Left hindlimb (tissue), 1 donor: ENCODE measurements at regions not wholly inside any gene's neighbourhood (a gene's known extent, or its start where the extent isn't known, plus 50 kb on each side); places are given as distances from the start of the nearest gene placed in this dataset.

Experiments
- DNase-seq: peaks from one replicate; pipeline ENCODE4 v3.0.0-alpha.2; 2018

GRCh38 chr7:116425647-116426209 is 73.8 kb upstream of the CAV2 start:
- DNase-seq: no peak

GRCh38 chr7:116426428-116427156 is 72.9 kb upstream of the CAV2 start:
- no peak for DNase-seq

DNA sequence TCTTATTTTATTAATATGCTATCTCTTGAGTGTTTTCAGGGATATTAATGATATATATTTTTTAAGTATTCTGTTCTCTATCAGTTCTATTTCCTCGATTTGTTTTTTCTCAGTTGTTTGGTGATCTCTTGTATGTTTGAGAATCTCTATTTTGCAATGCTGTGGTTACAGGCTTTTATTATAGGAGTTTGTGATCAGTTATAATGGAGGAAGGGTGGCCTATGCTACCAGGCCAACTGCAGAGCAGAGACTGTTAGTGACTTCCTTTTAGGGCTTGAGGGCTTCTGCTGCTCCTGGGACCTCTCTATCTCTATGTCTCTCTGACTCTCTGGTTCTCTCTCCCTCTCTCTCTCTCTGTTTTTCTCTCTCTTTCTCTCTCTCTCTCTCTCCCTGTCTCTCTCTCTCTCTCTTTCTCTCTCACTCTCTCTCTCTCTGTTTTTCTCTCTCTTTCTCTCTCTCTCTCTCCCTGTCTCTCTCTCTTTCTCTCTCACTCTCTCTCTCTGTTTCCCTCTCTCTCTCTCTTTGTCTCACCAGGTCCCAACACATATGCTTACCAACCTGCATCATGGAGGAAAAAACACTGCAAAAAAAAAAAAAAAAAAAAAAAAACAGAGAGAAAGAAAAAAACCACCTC is 69.4 kb upstream of the CAV2 start:
- no peak for DNase-seq

GRCh38 chr7:116431787-116432526 is 67.6 kb upstream of the CAV2 start:
- no peak for DNase-seq

DNA sequence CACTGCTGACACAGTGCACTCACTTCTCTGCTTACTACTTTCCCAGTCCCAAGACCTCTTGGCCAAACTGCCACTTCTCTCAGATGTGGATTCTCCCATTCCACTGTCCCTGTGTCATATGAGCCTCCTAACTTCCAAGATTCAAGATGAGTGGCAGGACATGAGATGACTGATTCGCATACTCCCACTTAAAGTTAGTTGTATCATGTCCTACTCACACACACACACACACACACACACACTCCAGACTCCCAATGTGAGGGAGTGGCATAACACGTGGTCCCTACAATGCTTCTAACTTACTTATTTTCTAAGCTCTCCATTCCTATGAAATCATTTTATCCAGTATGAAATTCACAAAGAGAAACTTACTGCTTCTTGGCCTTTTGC is 67.0 kb upstream of the CAV2 start:
- DNase-seq: no peak

- no peak for DNase-seq
These were observed 66.3 kb upstream of the CAV2 start for GRCh38 chr7:116433246-116433645.

- no peak for DNase-seq
These were observed 64.7 kb upstream of the CAV2 start for GRCh38 chr7:116434820-116435341.

GRCh38 chr7:116436305-116436826 is 63.2 kb upstream of the CAV2 start:
- no peak for DNase-seq

- DNase-seq: no peak
These were observed 61.3 kb upstream of the CAV2 start for GRCh38 chr7:116438267-116438666.

- no peak for DNase-seq
These were observed 60.5 kb upstream of the CAV2 start for GRCh38 chr7:116439005-116439404.

DNA sequence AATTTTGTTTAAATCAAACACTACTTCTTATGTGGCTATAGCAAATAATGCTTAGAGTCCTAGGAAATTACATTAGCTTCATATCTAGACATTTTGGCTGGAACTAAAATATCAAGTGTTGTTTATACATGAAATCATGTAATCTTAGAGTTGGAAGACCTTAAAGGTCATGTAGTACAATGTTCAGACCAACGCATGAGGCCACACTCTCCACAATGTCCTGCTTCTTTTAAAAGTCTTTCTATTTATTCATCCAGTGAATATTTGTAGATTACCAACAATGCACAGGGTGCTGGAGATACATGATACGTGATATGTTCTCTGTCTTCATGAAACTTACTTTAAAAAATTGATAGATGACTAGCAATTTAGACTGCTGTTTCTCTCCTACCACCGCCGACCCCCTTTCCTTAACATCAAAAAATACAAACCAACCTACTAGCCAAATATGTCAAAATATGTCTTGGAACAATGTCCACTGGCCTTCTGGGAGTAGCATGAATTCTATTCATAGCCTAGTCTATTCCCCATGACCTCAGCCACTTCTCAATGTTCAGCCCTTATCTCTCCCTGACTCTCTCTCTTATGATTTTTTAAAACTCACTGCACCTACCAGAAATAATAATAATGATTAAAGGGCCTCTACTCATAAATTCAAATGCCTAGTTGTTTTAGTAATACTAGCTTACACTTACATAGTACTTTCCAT is 59.5 kb upstream of the CAV2 start:
- no peak for DNase-seq

- no peak for DNase-seq
These were observed 58.0 kb upstream of the CAV2 start for GRCh38 chr7:116441534-116441933.

DNA sequence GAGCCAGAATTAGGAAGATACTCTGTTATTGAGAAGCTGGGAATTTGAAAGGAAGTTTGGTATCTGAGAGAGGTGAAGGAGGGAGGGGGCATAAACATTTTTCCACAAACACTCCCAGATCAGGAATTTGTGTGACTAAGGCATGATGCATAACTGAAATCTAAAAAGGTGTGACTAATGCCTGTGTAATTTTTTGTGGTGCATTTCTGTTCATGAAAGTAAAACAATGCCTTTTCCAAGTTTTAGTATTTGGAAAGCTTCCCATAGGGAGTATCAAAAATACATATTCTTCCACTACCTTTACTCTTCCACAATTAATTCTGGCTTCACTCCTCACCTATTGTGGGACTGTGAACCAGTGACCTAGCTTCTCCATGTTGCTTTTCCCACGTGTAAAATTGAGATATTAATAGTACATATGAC is 56.4 kb upstream of the CAV2 start:
- no peak for DNase-seq

GRCh38 chr7:116443646-116444045 is 55.9 kb upstream of the CAV2 start:
- DNase-seq: no peak

GRCh38 chr7:116445447-116446211 is 53.9 kb upstream of the CAV2 start:
- DNase-seq: no peak

DNA sequence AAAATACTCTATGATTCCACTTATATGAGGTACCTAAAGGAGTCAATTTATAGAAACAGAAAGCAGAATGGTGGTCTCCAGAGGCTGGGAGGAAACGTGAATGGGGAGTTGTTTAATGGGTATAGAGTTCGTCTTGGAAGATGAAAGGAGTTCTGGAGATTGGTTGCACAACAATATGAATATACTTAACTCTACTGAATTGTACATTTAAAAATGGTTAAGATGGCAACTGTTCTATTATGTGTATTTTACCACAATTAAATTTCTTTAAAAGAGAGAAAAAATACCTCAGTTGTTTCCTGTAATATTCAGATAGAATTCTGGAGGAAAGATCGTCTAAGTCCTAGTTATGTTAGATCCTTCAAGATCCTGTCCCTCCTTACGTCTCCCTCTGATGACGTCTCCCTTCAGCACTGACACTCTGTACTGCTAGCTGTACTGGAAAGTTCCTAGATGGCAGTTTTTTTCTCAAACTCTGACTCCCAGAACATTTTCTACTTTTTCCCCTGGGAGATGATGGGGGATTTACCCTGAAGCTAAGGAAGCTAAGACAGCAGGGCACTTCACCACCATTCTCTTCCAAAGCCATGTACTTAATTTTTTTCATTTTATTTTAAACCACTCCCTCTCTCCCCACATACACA is 53.2 kb upstream of the CAV2 start:
- DNase-seq: no peak

GRCh38 chr7:116447436-116447835 is 52.1 kb upstream of the CAV2 start:
- no peak for DNase-seq

GRCh38 chr7:116447966-116448839 is 51.3 kb upstream of the CAV2 start:
- DNase-seq: no peak

GRCh38 chr7:116449441-116449840 is 50.1 kb upstream of the CAV2 start:
- no peak for DNase-seq
